HuH-7 (cell line): ENCODE measurements at regions not wholly inside any gene's neighbourhood (a gene's known extent, or its start where the extent isn't known, plus 50 kb on each side); places are given as distances from the start of the nearest gene placed in this dataset.
"Not testable (repeated sequence)": the region's sequence is repeated elsewhere in the genome, so short reads cannot be mapped to it uniquely, and the experiment has no call there.

Source experiments
- DNase-seq: peaks from one replicate; pipeline ENCODE4 v3.0.0; 2011; ENCODE audit warnings: low spot score

- DNase-seq = no peak
Observed at GRCh38 chr5:72760259-72760658, 56.2 kb upstream of the TNPO1 start.

GRCh38 chr5:72752909-72753308 lies 63.6 kb upstream of the TNPO1 start:
- no peak for DNase-seq

- DNase-seq = no peak
Observed at GRCh38 chr5:72749362-72749997, 67.0 kb upstream of the TNPO1 start.

GRCh38 chr5:72747826-72748225 lies 68.6 kb upstream of the TNPO1 start:
- no peak for DNase-seq

- no peak for DNase-seq
Observed at GRCh38 chr5:72746736-72747135, 69.7 kb upstream of the TNPO1 start.

- DNase-seq = no peak
Observed at GRCh38 chr5:72744136-72744535, 72.3 kb upstream of the TNPO1 start.

GRCh38 chr5:72741805-72742204 lies 74.7 kb upstream of the TNPO1 start:
- DNase-seq = no peak

- no peak for DNase-seq
Observed at GRCh38 chr5:72733810-72734209, 82.7 kb upstream of the TNPO1 start.

GRCh38 chr5:72723581-72723980 lies 92.9 kb upstream of the TNPO1 start:
- no peak for DNase-seq

GRCh38 chr5:72722792-72723452 lies 93.5 kb upstream of the TNPO1 start:
- no peak for DNase-seq

GRCh38 chr5:72721844-72722243 lies 94.6 kb upstream of the TNPO1 start:
- no peak for DNase-seq

GRCh38 chr5:72720205-72720604 lies 96.3 kb upstream of the TNPO1 start:
- no peak for DNase-seq

- no peak for DNase-seq
Observed at GRCh38 chr5:72711351-72711750, 105.1 kb upstream of the TNPO1 start.

GRCh38 chr5:72709341-72709740 lies 107.1 kb upstream of the TNPO1 start:
- no peak for DNase-seq

- no peak for DNase-seq
Observed at GRCh38 chr5:72705178-72705577, 111.3 kb upstream of the TNPO1 start.

GRCh38 chr5:72703876-72704275 lies 112.6 kb upstream of the TNPO1 start:
- DNase-seq = no peak

- DNase-seq = no peak
Observed at GRCh38 chr5:72702881-72703434, 113.5 kb upstream of the TNPO1 start.

- not testable (repeated sequence) for DNase-seq
Observed at GRCh38 chr5:72702105-72702504, 114.4 kb upstream of the TNPO1 start.

GRCh38 chr5:72698481-72698880 lies 118.0 kb upstream of the TNPO1 start:
- DNase-seq = no peak

GRCh38 chr5:72697622-72698021 lies 118.8 kb upstream of the TNPO1 start:
- no peak for DNase-seq

GRCh38 chr5:72695659-72696058 lies 120.8 kb upstream of the TNPO1 start:
- DNase-seq = no peak

GRCh38 chr5:72694856-72695255 lies 121.6 kb upstream of the TNPO1 start:
- DNase-seq = no peak

- DNase-seq = no peak
Observed at GRCh38 chr5:72693546-72694205, 122.8 kb upstream of the TNPO1 start.
